KMS-11 (cell line): ENCODE measurements at regions not wholly inside any gene's neighbourhood (a gene's known extent, or its start where the extent isn't known, plus 50 kb on each side); places are given as distances from the start of the nearest gene placed in this dataset.

ENCODE experiments used
- H2AFZ ChIP-seq: fragments of 200-600 bp; sonication (generic); 2 replicates; pipeline ENCODE4 v1.6.1; 2016; ENCODE audit warnings: antibody characterized with exemption, mixed run types, low read depth
- H3K27ac ChIP-seq: fragments of 200-600 bp; sonication (generic); 2 replicates; pipeline ENCODE4 v1.6.1; 2016; ENCODE audit warnings: mild to moderate bottlenecking, mixed run types
- H3K27me3 ChIP-seq: fragments of 200-600 bp; sonication (generic); 2 replicates; pipeline ENCODE4 v1.6.1; 2017; ENCODE audit warnings: mild to moderate bottlenecking, low read depth, mixed run types, moderate library complexity; ENCODE audit not compliant: insufficient read depth
- H3K36me3 ChIP-seq: fragments of 200-600 bp; sonication (generic); 2 replicates; pipeline ENCODE4 v1.6.1; 2017; ENCODE audit warnings: mild to moderate bottlenecking, mixed run types; ENCODE audit not compliant: insufficient read depth
- H3K4me1 ChIP-seq: fragments of 200-600 bp; sonication (generic); 2 replicates; pipeline ENCODE4 v1.6.1; 2016; ENCODE audit warnings: mild to moderate bottlenecking, low read depth, mixed run types; ENCODE audit not compliant: poor library complexity, severe bottlenecking
- H3K4me2 ChIP-seq: fragments of 200-600 bp; sonication (generic); 2 replicates; pipeline ENCODE4 v1.7.0; 2016; ENCODE audit warnings: mild to moderate bottlenecking, mixed run types
- H3K4me3 ChIP-seq: fragments of 200-600 bp; sonication (generic); IDR thresholded peaks from 2 replicates; pipeline ENCODE4 v1.6.1; 2017; ENCODE audit warnings: low read depth, low read length, mixed read lengths; ENCODE audit not compliant: insufficient read depth
- H3K79me2 ChIP-seq: fragments of 200-600 bp; sonication (generic); 2 replicates; pipeline ENCODE4 v1.6.1; 2016; ENCODE audit warnings: low read depth, mixed run types; ENCODE audit not compliant: insufficient read depth
- H3K9ac ChIP-seq: fragments of 200-600 bp; sonication (generic); 2 replicates; pipeline ENCODE4 v1.6.1; 2016; ENCODE audit warnings: mild to moderate bottlenecking, mixed run types
- H4K20me1 ChIP-seq: fragments of 200-600 bp; sonication (generic); 2 replicates; pipeline ENCODE4 v1.6.1; 2016; ENCODE audit warnings: mild to moderate bottlenecking, mixed run types; ENCODE audit not compliant: insufficient read depth
- CTCF ChIP-seq: fragments of 200-600 bp; sonication (generic); conservative IDR thresholded peaks from 2 replicates; pipeline ENCODE4 v1.6.1; 2017; ENCODE audit warnings: low read depth, mild to moderate bottlenecking, antibody characterized with exemption, low read length, moderate library complexity, mixed read lengths

GRCh38 chr2:35688309-35688708 is 667.3 kb upstream of the CRIM1 start:
- TF ChIP-seq CTCF = no peak
- H3K4me3 ChIP-seq = no peak overlapping the region

DNA sequence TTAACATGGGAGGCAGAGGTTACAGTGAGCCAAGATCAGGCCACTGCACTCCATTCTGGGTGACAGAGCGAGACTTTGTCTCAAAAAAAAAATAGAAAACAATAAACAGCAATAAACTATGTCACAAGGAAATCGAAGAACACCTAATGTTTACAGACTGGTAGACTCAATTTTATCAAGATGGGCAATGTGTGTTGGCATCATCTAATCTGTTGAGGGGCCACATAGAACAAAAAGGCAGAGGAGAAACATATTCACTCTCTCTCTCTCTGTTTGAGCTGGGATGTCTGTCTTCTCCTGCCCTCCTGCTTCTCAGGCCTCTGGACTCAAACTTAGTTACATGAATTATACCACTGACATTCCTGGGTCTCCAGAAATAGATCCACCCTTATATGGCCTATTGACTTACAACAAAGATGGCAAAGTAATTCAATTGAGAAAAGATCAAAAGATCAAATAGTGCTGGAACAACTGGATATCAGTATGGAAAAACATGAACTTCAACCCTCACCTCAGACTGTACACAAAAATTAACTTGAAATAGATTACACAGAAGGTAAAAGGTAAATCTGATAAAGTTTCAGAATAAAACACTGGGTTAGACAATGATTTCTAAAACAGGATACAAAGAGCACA is 703.8 kb upstream of the CRIM1 start:
- H3K4me2 ChIP-seq = no peak overlapping the region
- no peaks in the 10 kb centered on the region for H3K27me3 ChIP-seq
- no peak overlapping the region for H3K27ac ChIP-seq
- H4K20me1 ChIP-seq = no peaks in the 10 kb centered on the region
- H3K4me1 ChIP-seq = no peaks in the 10 kb centered on the region
- TF ChIP-seq CTCF = no peak
- H3K4me3 ChIP-seq = no peak overlapping the region
- H2AFZ ChIP-seq = no peak overlapping the region
- no peak overlapping the region for H3K9ac ChIP-seq
- no peaks in the 10 kb centered on the region for H3K36me3 ChIP-seq
- H3K79me2 ChIP-seq = no peaks in the 10 kb centered on the region

More at GRCh38 chr2:35688309-35688708, 667.3 kb upstream of the CRIM1 start:
- Histone ChIP-seq H3K27me3 (no peaks in the 10 kb centered on the region), H3K9ac (no peak overlapping the region), H2AFZ (no peak overlapping the region), H3K4me1 (no peaks in the 10 kb centered on the region), H4K20me1 (no peaks in the 10 kb centered on the region), H3K79me2 (no peaks in the 10 kb centered on the region), H3K36me3 (no peaks in the 10 kb centered on the region), H3K4me2 (no peak overlapping the region), H3K27ac (no peak overlapping the region)

DNA sequence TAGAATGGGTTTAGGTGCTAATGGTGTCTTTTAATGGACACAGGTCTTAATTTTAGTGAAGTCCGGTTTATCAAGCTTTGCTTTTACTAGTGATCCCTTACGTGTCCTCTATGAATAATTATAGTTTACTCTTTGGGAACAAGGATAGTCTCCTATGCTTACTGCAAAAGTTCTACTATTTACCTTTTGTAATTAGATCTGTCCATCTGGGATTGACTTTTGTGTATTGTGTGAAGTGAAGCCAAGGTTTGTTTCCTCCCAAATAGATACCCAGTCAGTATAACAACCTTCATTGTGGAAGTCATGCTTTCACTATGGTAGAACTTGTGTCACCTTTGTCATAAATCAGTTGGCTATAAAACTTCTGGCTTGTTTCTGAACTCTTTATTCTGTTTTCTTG is 740.9 kb upstream of the CRIM1 start:
- Histone ChIP-seq H4K20me1 (no peaks in the 10 kb centered on the region), H3K79me2 (no peaks in the 10 kb centered on the region), H3K4me1 (no peaks in the 10 kb centered on the region), H3K36me3 (no peaks in the 10 kb centered on the region), H3K9ac (no peak overlapping the region), H3K27ac (no peak overlapping the region), H3K27me3 (no peaks in the 10 kb centered on the region), H2AFZ (no peak overlapping the region), H3K4me2 (no peak overlapping the region), H3K4me3 (no peak overlapping the region)
- TF ChIP-seq CTCF = no peak

- no peak for TF ChIP-seq CTCF
Measured at GRCh38 chr2:35606394-35606793, 749.2 kb upstream of the CRIM1 start.

More at GRCh38 chr2:35606394-35606793, 749.2 kb upstream of the CRIM1 start:
- no peaks in the 10 kb centered on the region for H4K20me1 ChIP-seq
- H3K4me2 ChIP-seq = no peak overlapping the region
- H3K27me3 ChIP-seq = no peaks in the 10 kb centered on the region
- no peak overlapping the region for H2AFZ ChIP-seq
- no peak overlapping the region for H3K4me3 ChIP-seq
- H3K36me3 ChIP-seq = no peaks in the 10 kb centered on the region
- no peaks in the 10 kb centered on the region for H3K79me2 ChIP-seq
- H3K9ac ChIP-seq = no peak overlapping the region
- no peak overlapping the region for H3K27ac ChIP-seq
- no peaks in the 10 kb centered on the region for H3K4me1 ChIP-seq
